ENCODE measurements at regions not wholly inside any gene's neighbourhood (a gene's known extent, or its start where the extent isn't known, plus 50 kb on each side); places are given as distances from the start of the nearest gene placed in this dataset.

DNA sequence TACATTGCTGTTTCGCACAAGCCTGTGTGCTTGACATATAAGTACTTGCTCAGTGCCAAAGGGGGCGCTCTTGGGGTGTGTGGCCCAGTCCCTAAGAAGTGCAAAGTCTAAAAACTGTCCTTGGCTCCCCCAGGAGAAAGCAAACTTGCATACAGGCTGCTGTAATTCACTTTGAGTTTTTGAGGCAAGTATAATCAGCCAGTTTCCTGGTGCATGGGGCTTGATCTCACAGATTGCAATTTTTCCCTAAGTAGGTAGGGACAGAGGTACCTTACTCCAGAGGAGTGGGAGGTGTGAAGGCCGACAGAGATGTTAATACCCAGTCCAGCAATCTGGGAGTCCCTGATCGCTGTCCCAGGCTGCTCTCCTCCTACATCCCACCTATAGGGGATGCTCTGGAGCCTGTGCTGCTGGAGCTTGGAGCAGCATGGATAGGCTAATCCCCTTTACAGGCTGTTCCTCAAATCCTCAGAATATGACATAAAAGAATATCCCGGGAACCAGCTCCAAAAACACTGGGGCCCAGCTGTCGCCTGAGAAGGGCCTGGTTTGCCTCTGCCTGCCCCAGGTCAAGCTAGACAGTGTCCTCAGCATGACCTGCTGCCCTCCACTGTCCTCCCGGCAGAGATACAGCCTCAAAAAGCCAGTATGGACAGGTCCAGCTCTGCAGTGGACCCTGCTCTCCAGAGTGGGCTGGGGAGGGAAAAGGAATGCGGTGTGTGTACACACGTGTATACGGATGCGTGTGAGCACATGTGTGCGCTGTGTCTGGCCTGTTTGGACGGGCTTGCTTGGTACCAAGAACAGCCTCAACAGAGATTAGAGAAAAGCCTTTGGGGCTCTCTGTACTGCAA is 136.5 kb upstream of the HAAO start:
- no peak for DNase-seq

DNA sequence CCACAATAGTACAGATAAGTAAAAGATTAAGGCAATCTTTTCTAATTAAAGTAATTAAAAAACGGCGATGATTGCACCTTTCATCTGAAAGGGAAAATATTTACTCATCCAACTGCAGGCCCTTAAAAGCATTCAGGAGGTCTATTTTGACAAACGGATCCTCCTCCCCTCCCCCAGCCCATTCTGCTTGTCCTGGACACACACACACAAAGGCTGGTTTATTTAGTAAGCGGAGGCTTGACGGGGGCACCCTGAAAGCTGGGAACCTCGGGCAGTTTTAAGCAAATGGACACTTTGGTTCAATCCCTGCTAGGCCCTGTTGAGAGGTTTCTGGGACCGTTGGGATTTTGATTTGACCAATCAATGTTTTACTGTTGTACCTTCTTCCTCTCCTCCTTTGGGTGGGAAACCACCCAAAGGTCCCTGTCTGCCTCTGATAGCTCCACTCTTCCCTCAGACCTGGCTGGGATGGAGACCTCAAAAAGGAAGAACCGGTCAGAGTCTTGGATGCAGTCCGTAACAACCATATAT is 135.8 kb upstream of the HAAO start:
- no peak for DNase-seq

GRCh38 chr2:42927334-42928160 is 135.2 kb upstream of the HAAO start:
- DNase-seq = no peak

DNA sequence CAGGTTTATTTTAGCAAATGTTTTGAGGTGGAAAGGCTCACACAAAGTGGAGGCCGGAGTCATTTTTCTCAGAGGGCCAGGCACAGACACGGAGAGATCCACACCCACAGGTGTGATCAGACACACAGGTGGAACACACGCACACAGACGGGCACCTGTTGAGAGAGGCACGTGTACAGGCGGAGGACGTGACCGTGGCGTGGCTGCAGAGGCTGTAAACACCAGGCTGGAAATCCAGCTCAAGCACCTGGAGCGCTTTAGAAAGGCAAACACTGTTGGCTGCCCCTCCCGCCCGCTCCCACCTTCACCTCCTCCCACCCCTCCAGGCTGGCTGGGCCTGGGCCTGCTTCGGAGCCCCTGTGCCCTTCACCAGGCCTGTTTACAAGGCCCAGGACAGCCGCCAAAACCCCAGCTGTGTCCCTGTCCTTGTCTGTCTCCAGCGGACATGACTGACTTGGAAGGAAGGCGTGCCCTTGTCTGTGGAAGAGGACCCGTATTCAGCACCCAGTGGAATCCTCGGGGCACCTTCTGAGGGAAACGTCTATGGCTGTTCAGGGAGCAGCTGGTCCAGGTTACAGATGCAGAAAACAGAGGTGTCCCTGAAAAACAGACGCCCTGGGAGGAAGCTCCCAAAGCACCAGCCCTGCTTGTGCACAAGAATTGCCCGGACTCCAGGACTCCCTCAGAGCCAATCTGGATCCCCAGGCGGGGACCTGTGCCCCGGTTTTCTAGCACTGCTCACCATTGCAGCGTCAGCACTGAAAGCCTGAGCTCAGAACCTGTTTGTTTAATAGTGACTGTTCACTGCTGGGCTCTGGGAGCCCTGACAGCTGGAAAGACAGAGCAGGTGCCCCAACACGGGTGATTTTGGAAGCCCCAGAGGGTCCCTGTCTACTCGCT is 134.3 kb upstream of the HAAO start:
- DNase-seq = no peak

- no peak for DNase-seq
Measured at GRCh38 chr2:42925742-42926433, 133.5 kb upstream of the HAAO start.

GRCh38 chr2:42924418-42924886 is 132.1 kb upstream of the HAAO start:
- DNase-seq = no peak

GRCh38 chr2:42923580-42924417 is 131.4 kb upstream of the HAAO start:
- no peak for DNase-seq

GRCh38 chr2:42922790-42923579 is 130.6 kb upstream of the HAAO start:
- no peak for DNase-seq

GRCh38 chr2:42922293-42922692 is 129.9 kb upstream of the HAAO start:
- no peak for DNase-seq

DNA sequence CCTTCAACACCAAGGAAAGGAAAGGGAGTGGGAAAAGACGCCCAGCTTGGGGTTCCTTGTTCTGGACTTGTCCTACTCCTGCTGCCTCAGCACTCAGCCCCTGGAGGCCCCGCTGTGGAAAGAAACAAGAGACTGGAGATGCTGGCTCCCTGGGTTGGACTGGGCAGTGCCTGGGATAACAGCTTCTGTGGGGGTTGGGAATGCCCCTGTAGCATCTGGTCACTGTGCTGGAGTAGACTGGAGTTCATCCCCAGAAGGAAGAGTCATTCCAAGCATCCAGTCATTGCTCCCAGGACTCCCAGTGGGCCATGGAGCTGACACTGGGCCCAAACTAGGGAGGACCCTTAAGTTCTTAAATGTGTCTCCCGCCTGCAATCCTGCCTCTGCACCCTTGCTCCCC is 129.3 kb upstream of the HAAO start:
- DNase-seq = no peak

DNA sequence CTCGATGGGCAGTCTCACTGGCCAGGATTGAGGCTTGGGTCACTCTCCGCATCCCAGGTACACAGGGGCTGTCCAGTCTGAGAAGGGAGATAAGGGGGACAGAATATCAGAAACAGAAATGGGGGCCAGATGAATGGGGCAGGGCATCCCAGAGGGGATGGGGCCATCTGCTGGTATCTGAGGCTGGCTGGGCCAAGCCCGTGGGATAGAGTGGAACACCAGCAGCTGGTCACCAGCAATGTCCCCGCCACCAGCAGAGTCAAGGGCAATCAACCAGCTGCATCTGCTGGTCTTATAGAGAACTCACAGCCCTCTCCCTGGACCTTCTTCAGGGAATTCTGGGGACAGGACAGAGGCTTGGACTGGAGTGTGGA is 128.8 kb upstream of the HAAO start:
- DNase-seq = no peak

DNA sequence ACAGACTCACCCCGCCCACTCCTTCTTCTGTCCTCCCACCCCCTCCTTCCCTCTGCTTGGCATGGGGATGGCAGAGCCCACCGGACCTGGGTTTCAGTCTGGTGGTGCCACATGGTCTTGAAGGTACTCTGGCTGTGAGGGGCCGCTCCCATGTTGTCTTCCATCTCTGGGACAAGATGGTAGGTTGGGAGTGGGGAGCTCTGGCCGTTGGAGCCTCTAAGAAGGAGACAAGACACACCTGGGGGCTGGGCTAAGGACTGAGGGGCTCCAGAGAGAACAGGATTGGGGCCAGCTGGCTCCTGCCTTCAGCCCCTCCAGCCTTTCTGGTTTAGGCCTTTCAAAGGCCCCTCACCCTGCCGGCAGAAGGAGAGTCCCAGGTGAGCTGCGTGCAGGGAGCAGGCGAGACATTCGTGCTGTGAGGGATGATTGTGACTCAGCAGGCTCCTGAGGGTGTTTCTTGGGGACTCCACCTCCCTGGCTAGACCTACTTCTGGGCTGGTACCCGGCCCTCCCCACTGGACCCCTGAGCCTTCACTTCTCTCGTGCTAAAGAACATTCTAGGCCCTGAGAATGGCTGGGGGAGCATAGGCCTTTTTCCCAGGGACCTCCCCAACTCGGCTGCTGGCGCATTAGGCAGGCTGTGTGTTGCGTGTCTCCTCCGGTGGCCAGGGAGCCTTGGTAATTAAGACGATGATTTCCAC is 128.2 kb upstream of the HAAO start:
- DNase-seq = no peak

GRCh38 chr2:42918671-42919318 is 126.4 kb upstream of the HAAO start:
- no peak for DNase-seq

- no peak for DNase-seq
Measured at GRCh38 chr2:42918041-42918440, 125.7 kb upstream of the HAAO start.

DNA sequence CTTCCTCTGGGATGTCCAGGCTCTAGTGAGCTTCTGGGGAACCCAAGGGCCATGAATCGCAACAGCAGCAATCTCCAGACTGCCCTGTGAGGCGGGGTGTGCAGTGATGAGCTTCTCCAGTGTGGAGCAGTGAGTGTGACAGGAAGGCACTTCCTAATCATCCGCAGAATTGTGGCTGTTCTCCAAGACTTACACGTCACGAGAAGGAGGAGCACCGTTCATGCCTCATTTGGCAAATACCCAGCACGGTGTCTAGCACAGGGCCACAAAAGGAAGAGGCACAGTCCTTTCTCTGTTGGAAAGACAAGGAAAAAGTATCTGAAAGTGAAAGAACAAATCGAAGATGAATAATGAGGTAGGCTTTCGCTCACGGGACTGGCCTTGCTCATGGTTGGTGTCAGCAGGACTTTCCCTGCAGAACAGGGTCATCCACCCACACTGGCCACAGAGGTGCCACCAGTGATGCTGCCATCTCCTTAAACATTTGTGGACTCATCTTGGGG is 125.1 kb upstream of the HAAO start:
- DNase-seq = no peak

GRCh38 chr2:42916324-42916723 is 123.9 kb upstream of the HAAO start:
- no peak for DNase-seq

- DNase-seq = no peak
Measured at GRCh38 chr2:42914860-42915259, 122.5 kb upstream of the HAAO start.

DNA sequence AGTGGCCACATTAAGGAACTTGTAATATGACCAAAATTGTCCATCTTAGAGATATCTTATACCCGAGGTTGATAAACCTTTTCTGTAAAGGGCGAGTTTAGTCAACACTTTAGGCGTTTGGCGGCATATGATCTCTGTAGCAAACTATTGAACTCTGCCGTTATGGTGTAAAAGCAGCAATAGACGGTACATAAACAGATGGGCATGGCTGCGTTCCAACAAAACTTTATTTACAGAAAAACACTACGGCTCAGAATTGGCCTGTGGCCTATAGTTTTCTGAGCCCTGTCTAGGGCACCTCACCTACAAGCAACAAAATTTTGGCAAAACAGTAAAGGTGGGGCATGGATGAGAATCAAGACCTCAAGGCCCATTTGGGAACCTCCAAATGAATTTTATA is 121.9 kb upstream of the HAAO start:
- no peak for DNase-seq
